Left colon (tissue), 2 donors: ENCODE measurements at regions not wholly inside any gene's neighbourhood (a gene's known extent, or its start where the extent isn't known, plus 50 kb on each side); places are given as distances from the start of the nearest gene placed in this dataset.
"Not testable (repeated sequence)": the region's sequence is repeated elsewhere in the genome, so short reads cannot be mapped to it uniquely, and the experiment has no call there.

Source experiments
- ATAC-seq: fragments of 200-7000 bp; cut with Tn5 transposase; one replicate; pipeline ENCODE4 v1.9.1; 2020; ENCODE audit warnings: mild to moderate bottlenecking, moderate library complexity
- DNase-seq, 2 donors: peaks; one replicate each; pipeline ENCODE4 v3.0.0-alpha.2; 2020
- intact Hi-C, 2 donors: fragments of 100-400 bp; cut with DNase I in 1 of 2; cut with micrococcal nuclease in 1 of 2; formaldehyde crosslinking; loops; one replicate each; pipeline versions ENCODE4 v1.11.2 to v1.14.0; 2022; cut with DNase I, micrococcal nuclease
- donor health status: DM: no; HTN: no; CAD: no.
- donor health status: DM: yes; HTN: yes; CAD: no.

GRCh38 chr2:56840009-56840408, 656.2 kb downstream of the CCDC85A start:
- intact Hi-C loops, DNase-seq, ATAC-seq: not testable (repeated sequence)

- DNase-seq (no peak), ATAC-seq (no peak)
- intact Hi-C loops = no loop called here
Observed at GRCh38 chr2:56860991-56861390, 677.2 kb downstream of the CCDC85A start.

- intact Hi-C loops = no loop called here
Observed at GRCh38 chr2:56871644-56872043, 687.9 kb downstream of the CCDC85A start.

GRCh38 chr2:56874717-56875116, 690.9 kb downstream of the CCDC85A start:
- intact Hi-C loops = no loop called here
- DNase-seq (no peak), ATAC-seq (no peak)

More at GRCh38 chr2:56871644-56872043, 687.9 kb downstream of the CCDC85A start:
- no peak for DNase-seq
- no peak for ATAC-seq

GRCh38 chr2:56889738-56890137, 705.9 kb downstream of the CCDC85A start:
- DNase-seq (no peak), ATAC-seq (no peak)
- intact Hi-C loops = no loop called here

GRCh38 chr2:56892382-56892781, 708.6 kb downstream of the CCDC85A start:
- no peak for DNase-seq
- intact Hi-C loops = no loop called here
- no peak for ATAC-seq

GRCh38 chr2:56898986-56899385, 715.2 kb downstream of the CCDC85A start:
- DNase-seq (no peak), ATAC-seq (no peak)
- intact Hi-C loops = no loop called here

- intact Hi-C loops = no loop called here
- ATAC-seq = no peak
Observed at GRCh38 chr2:56912490-56912889, 728.7 kb downstream of the CCDC85A start.

GRCh38 chr2:56918790-56919189, 735.0 kb downstream of the CCDC85A start:
- no peak for ATAC-seq
- intact Hi-C loops = no loop called here
- no peak for DNase-seq

More at GRCh38 chr2:56912490-56912889, 728.7 kb downstream of the CCDC85A start:
- no peak for DNase-seq

GRCh38 chr2:56933976-56934375, 750.2 kb downstream of the CCDC85A start:
- intact Hi-C loops = no loop called here
- DNase-seq (no peak), ATAC-seq (no peak)

GRCh38 chr2:56934866-56935265, 751.1 kb downstream of the CCDC85A start:
- no peak for ATAC-seq
- DNase-seq = no peak
- intact Hi-C loops = no loop called here

GRCh38 chr2:56940054-56940453, 756.3 kb downstream of the CCDC85A start:
- no peak for ATAC-seq
- intact Hi-C loops = no loop called here

GRCh38 chr2:56952871-56953270, 769.1 kb downstream of the CCDC85A start:
- intact Hi-C loops = no loop called here
- ATAC-seq = no peak
- no peak for DNase-seq

More at GRCh38 chr2:56940054-56940453, 756.3 kb downstream of the CCDC85A start:
- no peak for DNase-seq

GRCh38 chr2:56960581-56960980, 776.8 kb downstream of the CCDC85A start:
- DNase-seq = no peak
- intact Hi-C loops = no loop called here
- ATAC-seq = no peak

GRCh38 chr2:56962673-56963072, 778.9 kb downstream of the CCDC85A start:
- DNase-seq (no peak), ATAC-seq (no peak)
- intact Hi-C loops = no loop called here

- DNase-seq (no peak), ATAC-seq (no peak)
- intact Hi-C loops = no loop called here
Observed at GRCh38 chr2:56969513-56969912, 785.7 kb downstream of the CCDC85A start.

- ATAC-seq (peak; percentile 79), DNase-seq (no peak)
- intact Hi-C loops = no loop called here
Observed at GRCh38 chr2:56971383-56971974, 787.7 kb downstream of the CCDC85A start.

- intact Hi-C loops = no loop called here
- ATAC-seq (no peak), DNase-seq (no peak)
Observed at GRCh38 chr2:56981554-56981953, 797.8 kb downstream of the CCDC85A start.

- no peak for DNase-seq
- no peak for ATAC-seq
- intact Hi-C loops = no loop called here
Observed at GRCh38 chr2:56985609-56986008, 801.8 kb downstream of the CCDC85A start.

GRCh38 chr2:57022496-57022895, 838.7 kb downstream of the CCDC85A start:
- intact Hi-C loops = no loop called here
- no peak for DNase-seq
- ATAC-seq = no peak

- ATAC-seq (no peak), DNase-seq (no peak)
- intact Hi-C loops = no loop called here
Observed at GRCh38 chr2:57044931-57045635, 861.3 kb downstream of the CCDC85A start.
